WTC11 (cell line): ENCODE measurements at regions not wholly inside any gene's neighbourhood (a gene's known extent, or its start where the extent isn't known, plus 50 kb on each side); places are given as distances from the start of the nearest gene placed in this dataset.

Source experiments
- ELF4 ChIP-seq: sonication (generic); formaldehyde crosslinking; IDR thresholded peaks from 2 replicates; pipeline ENCODE4 v1.8.1; 2022; ENCODE audit warnings: low read depth, mild to moderate bottlenecking, moderate library complexity, missing genetic modification reagents
- GTF2I ChIP-seq: fragments of 250-450 bp; sonication (Bioruptor Pico); conservative IDR thresholded peaks from 2 replicates; pipeline ENCODE4 v1.4.0; 2021; ENCODE audit warnings: mild to moderate bottlenecking
- HMGA2 ChIP-seq: fragments of 250-450 bp; sonication (Bioruptor Pico); IDR thresholded peaks from 2 replicates; pipeline ENCODE4 v1.4.0; 2021; ENCODE audit warnings: mild to moderate bottlenecking, moderate library complexity
- IRF2 ChIP-seq: sonication (generic); formaldehyde crosslinking; IDR thresholded peaks from 2 replicates; pipeline ENCODE4 v1.8.0; 2022; ENCODE audit warnings: low read depth, missing genetic modification reagents, borderline replicate concordance
- MXD4 ChIP-seq: fragments of 250-450 bp; sonication (Bioruptor Pico); IDR thresholded peaks from 2 replicates; pipeline ENCODE4 v1.8.0; 2021; ENCODE audit warnings: mild to moderate bottlenecking, moderate library complexity, borderline replicate concordance
- NFATC4 ChIP-seq: fragments of 250-450 bp; sonication (Bioruptor Pico); IDR thresholded peaks from 2 replicates; pipeline ENCODE4 v1.9.0; 2021; ENCODE audit warnings: mild to moderate bottlenecking
- NR3C1 ChIP-seq: sonication (generic); formaldehyde crosslinking; conservative IDR thresholded peaks from 2 replicates; pipeline ENCODE4 v1.8.1; 2023; ENCODE audit warnings: low read depth, mild to moderate bottlenecking, missing genetic modification reagents
- OVOL2 ChIP-seq: fragments of 250-450 bp; sonication (Bioruptor Pico); IDR thresholded peaks from 2 replicates; pipeline ENCODE4 v1.9.0; 2021; ENCODE audit warnings: mild to moderate bottlenecking, borderline replicate concordance
- SP1 ChIP-seq: sonication (generic); formaldehyde crosslinking; conservative IDR thresholded peaks from 2 replicates; pipeline ENCODE4 v1.8.1; 2022; ENCODE audit warnings: missing genetic modification reagents
- ZNF263 ChIP-seq: sonication (generic); formaldehyde crosslinking; IDR thresholded peaks from 2 replicates; pipeline ENCODE4 v1.8.1; 2022; ENCODE audit warnings: low read depth, mild to moderate bottlenecking, moderate library complexity, missing genetic modification reagents
- TF ChIP-seq, protein P1 (sequence below): fragments of 250-450 bp; sonication (Bioruptor Pico); IDR thresholded peaks from 2 replicates; pipeline ENCODE4 v1.9.0; 2021; ENCODE audit warnings: mild to moderate bottlenecking, borderline replicate concordance
- TF ChIP-seq, protein P2 (sequence below): sonication (generic); formaldehyde crosslinking; IDR thresholded peaks from 2 replicates; pipeline ENCODE4 v1.8.1; 2023; ENCODE audit warnings: mild to moderate bottlenecking, missing genetic modification reagents
- TF ChIP-seq, protein P3 (sequence below): sonication (generic); formaldehyde crosslinking; IDR thresholded peaks from 2 replicates; pipeline ENCODE4 v1.8.0; 2022; ENCODE audit warnings: mild to moderate bottlenecking, missing genetic modification reagents
- TF ChIP-seq, protein P4 (sequence below): sonication (generic); formaldehyde crosslinking; IDR thresholded peaks from 2 replicates; pipeline ENCODE4 v1.8.1; 2023; ENCODE audit warnings: mild to moderate bottlenecking, missing genetic modification reagents, borderline replicate concordance
- TF ChIP-seq, protein P5 (sequence below): fragments of 250-450 bp; sonication (Bioruptor Pico); IDR thresholded peaks from 2 replicates; pipeline ENCODE4 v1.8.0; 2021; ENCODE audit warnings: mild to moderate bottlenecking
- TF ChIP-seq, protein P6 (sequence below): sonication (generic); formaldehyde crosslinking; IDR thresholded peaks from 2 replicates; pipeline ENCODE4 v1.8.1; 2022; ENCODE audit warnings: mild to moderate bottlenecking, moderate library complexity, missing genetic modification reagents

DNA sequence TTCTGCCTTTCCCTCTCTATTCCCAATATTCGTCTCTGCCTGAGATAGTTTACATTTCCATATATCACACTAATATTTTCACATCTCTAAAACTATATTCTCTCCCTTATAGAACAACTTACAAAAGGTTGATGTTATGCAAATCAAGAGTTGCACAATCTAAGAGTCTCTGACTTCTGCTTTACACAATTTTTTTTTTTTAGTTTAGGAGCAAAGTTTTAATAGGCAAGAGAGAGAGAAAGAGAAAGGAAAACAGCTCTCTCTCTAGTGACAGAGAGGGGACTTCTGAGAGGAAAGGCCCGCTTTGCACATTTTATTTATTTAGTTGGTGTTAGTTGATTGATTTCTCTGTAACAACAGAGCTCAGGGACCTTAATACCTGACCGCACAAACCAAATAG is 380.2 kb downstream of the TXNL1 start (continued):
- TF ChIP-seq, protein P1, sequence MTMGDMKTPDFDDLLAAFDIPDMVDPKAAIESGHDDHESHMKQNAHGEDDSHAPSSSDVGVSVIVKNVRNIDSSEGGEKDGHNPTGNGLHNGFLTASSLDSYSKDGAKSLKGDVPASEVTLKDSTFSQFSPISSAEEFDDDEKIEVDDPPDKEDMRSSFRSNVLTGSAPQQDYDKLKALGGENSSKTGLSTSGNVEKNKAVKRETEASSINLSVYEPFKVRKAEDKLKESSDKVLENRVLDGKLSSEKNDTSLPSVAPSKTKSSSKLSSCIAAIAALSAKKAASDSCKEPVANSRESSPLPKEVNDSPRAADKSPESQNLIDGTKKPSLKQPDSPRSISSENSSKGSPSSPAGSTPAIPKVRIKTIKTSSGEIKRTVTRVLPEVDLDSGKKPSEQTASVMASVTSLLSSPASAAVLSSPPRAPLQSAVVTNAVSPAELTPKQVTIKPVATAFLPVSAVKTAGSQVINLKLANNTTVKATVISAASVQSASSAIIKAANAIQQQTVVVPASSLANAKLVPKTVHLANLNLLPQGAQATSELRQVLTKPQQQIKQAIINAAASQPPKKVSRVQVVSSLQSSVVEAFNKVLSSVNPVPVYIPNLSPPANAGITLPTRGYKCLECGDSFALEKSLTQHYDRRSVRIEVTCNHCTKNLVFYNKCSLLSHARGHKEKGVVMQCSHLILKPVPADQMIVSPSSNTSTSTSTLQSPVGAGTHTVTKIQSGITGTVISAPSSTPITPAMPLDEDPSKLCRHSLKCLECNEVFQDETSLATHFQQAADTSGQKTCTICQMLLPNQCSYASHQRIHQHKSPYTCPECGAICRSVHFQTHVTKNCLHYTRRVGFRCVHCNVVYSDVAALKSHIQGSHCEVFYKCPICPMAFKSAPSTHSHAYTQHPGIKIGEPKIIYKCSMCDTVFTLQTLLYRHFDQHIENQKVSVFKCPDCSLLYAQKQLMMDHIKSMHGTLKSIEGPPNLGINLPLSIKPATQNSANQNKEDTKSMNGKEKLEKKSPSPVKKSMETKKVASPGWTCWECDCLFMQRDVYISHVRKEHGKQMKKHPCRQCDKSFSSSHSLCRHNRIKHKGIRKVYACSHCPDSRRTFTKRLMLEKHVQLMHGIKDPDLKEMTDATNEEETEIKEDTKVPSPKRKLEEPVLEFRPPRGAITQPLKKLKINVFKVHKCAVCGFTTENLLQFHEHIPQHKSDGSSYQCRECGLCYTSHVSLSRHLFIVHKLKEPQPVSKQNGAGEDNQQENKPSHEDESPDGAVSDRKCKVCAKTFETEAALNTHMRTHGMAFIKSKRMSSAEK (CRISPR knock-in tag), result no peak
- TF ChIP-seq SP1 (CRISPR knock-in tag) (no peak), GTF2I (no peak), HMGA2 (no peak), ZNF263 (CRISPR knock-in tag) (no peak), ELF4 (no peak), NR3C1 (no peak), OVOL2 (CRISPR knock-in tag) (no peak), NFATC4 (CRISPR knock-in tag) (no peak), IRF2 (no peak), MXD4 (no peak)
- TF ChIP-seq, protein P2, sequence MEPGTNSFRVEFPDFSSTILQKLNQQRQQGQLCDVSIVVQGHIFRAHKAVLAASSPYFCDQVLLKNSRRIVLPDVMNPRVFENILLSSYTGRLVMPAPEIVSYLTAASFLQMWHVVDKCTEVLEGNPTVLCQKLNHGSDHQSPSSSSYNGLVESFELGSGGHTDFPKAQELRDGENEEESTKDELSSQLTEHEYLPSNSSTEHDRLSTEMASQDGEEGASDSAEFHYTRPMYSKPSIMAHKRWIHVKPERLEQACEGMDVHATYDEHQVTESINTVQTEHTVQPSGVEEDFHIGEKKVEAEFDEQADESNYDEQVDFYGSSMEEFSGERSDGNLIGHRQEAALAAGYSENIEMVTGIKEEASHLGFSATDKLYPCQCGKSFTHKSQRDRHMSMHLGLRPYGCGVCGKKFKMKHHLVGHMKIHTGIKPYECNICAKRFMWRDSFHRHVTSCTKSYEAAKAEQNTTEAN (CRISPR knock-in tag), result no peak
- TF ChIP-seq, protein P3, sequence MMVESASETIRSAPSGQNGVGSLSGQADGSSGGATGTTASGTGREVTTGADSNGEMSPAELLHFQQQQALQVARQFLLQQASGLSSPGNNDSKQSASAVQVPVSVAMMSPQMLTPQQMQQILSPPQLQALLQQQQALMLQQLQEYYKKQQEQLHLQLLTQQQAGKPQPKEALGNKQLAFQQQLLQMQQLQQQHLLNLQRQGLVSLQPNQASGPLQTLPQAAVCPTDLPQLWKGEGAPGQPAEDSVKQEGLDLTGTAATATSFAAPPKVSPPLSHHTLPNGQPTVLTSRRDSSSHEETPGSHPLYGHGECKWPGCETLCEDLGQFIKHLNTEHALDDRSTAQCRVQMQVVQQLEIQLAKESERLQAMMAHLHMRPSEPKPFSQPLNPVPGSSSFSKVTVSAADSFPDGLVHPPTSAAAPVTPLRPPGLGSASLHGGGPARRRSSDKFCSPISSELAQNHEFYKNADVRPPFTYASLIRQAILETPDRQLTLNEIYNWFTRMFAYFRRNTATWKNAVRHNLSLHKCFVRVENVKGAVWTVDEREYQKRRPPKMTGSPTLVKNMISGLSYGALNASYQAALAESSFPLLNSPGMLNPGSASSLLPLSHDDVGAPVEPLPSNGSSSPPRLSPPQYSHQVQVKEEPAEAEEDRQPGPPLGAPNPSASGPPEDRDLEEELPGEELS, result no peak
- TF ChIP-seq, protein P4, sequence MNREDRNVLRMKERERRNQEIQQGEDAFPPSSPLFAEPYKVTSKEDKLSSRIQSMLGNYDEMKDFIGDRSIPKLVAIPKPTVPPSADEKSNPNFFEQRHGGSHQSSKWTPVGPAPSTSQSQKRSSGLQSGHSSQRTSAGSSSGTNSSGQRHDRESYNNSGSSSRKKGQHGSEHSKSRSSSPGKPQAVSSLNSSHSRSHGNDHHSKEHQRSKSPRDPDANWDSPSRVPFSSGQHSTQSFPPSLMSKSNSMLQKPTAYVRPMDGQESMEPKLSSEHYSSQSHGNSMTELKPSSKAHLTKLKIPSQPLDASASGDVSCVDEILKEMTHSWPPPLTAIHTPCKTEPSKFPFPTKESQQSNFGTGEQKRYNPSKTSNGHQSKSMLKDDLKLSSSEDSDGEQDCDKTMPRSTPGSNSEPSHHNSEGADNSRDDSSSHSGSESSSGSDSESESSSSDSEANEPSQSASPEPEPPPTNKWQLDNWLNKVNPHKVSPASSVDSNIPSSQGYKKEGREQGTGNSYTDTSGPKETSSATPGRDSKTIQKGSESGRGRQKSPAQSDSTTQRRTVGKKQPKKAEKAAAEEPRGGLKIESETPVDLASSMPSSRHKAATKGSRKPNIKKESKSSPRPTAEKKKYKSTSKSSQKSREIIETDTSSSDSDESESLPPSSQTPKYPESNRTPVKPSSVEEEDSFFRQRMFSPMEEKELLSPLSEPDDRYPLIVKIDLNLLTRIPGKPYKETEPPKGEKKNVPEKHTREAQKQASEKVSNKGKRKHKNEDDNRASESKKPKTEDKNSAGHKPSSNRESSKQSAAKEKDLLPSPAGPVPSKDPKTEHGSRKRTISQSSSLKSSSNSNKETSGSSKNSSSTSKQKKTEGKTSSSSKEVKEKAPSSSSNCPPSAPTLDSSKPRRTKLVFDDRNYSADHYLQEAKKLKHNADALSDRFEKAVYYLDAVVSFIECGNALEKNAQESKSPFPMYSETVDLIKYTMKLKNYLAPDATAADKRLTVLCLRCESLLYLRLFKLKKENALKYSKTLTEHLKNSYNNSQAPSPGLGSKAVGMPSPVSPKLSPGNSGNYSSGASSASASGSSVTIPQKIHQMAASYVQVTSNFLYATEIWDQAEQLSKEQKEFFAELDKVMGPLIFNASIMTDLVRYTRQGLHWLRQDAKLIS (CRISPR knock-in tag), result no peak
- TF ChIP-seq, protein P5, sequence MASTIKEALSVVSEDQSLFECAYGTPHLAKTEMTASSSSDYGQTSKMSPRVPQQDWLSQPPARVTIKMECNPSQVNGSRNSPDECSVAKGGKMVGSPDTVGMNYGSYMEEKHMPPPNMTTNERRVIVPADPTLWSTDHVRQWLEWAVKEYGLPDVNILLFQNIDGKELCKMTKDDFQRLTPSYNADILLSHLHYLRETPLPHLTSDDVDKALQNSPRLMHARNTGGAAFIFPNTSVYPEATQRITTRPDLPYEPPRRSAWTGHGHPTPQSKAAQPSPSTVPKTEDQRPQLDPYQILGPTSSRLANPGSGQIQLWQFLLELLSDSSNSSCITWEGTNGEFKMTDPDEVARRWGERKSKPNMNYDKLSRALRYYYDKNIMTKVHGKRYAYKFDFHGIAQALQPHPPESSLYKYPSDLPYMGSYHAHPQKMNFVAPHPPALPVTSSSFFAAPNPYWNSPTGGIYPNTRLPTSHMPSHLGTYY (CRISPR knock-in tag), result no peak
- TF ChIP-seq, protein P6, sequence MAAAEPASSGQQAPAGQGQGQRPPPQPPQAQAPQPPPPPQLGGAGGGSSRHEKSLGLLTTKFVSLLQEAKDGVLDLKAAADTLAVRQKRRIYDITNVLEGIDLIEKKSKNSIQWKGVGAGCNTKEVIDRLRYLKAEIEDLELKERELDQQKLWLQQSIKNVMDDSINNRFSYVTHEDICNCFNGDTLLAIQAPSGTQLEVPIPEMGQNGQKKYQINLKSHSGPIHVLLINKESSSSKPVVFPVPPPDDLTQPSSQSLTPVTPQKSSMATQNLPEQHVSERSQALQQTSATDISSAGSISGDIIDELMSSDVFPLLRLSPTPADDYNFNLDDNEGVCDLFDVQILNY (CRISPR knock-in tag), result no peak
- TF ChIP-seq, all 79 proteins: peak for 0
